GM12878 (cell line): ENCODE measurements at regions not wholly inside any gene's neighbourhood (a gene's known extent, or its start where the extent isn't known, plus 50 kb on each side); places are given as distances from the start of the nearest gene placed in this dataset.

ENCODE experiments used
- ATAC-seq: fragments of 200-7000 bp; cut with Tn5 transposase; 3 replicates; pipeline ENCODE4 v1.9.1; 2020; ENCODE audit warnings: mild to moderate bottlenecking, moderate library complexity
- BruUV-seq: library from RNA; stranded (reverse); fragments of 400-500 nt; replicated peaks from 2 replicates; lab custom pipeline; 2021; lab: Mats Ljungman, UMichigan
- CTCF ChIA-PET: fragments of 300-600 bp; sonication (Branson Sonifier 250); formaldehyde crosslinking; extraction: SDS; loops from one replicate; lab custom pipeline; 2021; ENCODE audit warnings: inconsistent platforms; lab: Yijun Ruan, JAX
- POLR2A ChIA-PET: fragments of 350-600 bp; formaldehyde crosslinking; extraction: SDS; loops from one replicate; lab custom pipeline; 2021; ENCODE audit warnings: inconsistent platforms; lab: Charles Lee
- RAD21 ChIA-PET: fragments of 300-600 bp; sonication (Branson Sonifier 250); formaldehyde crosslinking; loops from one replicate; lab custom pipeline; 2023; ENCODE audit warnings: antibody characterized with exemption; ENCODE audit not compliant: unreplicated experiment; lab: Charles Lee
- SMC1A ChIA-PET: fragments of 300-600 bp; sonication (Branson Sonifier 250); formaldehyde crosslinking; loops from one replicate; lab custom pipeline; 2023; ENCODE audit not compliant: unreplicated experiment, uncharacterized antibody; lab: Charles Lee
- DNase-seq: peaks from one replicate; pipeline ENCODE4 v3.0.0-alpha.2; 2011; ENCODE audit warnings: low read depth, low spot score
- FAIRE-seq: peaks from 3 replicates; lab custom pipeline; 2011; peaks lifted over from hg19 to GRCh38; lab: Jason Lieb, UNC
- H2AFZ ChIP-seq: 2 replicates; pipeline ENCODE4 v1.6.0; 2011; ENCODE audit warnings: low read depth, low read length, control low read depth; ENCODE audit not compliant: control insufficient read depth
- H3K27ac ChIP-seq: 2 replicates; pipeline ENCODE4 v1.5.1; 2011; ENCODE audit warnings: control low read depth; ENCODE audit not compliant: control insufficient read depth, insufficient read depth
- H3K27me3 ChIP-seq, 2 experiments: replicated peaks in 1 of 2; 2 replicates each; pipeline versions ENCODE4 v1.6.0 to v1.6.1; 2011; ENCODE audit warnings: low read length in 1 of 2; ENCODE audit not compliant: control insufficient read depth in 2 of 2, insufficient read depth in 2 of 2
- H3K36me3 ChIP-seq, 2 experiments: 2 replicates each; pipeline ENCODE4 v1.5.1; 2011; ENCODE audit warnings: low read length in 1 of 2; ENCODE audit not compliant: control insufficient read depth in 2 of 2, insufficient read depth in 2 of 2
- H3K4me1 ChIP-seq: 2 replicates; pipeline ENCODE4 v1.6.1; 2011; ENCODE audit warnings: mild to moderate bottlenecking, low read length, moderate library complexity, mixed read lengths; ENCODE audit not compliant: control insufficient read depth, insufficient read depth
- H3K4me2 ChIP-seq: 2 replicates; pipeline ENCODE4 v1.6.0; 2011; ENCODE audit warnings: control low read depth; ENCODE audit not compliant: control insufficient read depth, insufficient read depth
- H3K4me3 ChIP-seq: fragments of 200-600 bp; sonication (generic); 2 replicates; pipeline ENCODE4 v1.5.1; 2016
- H3K79me2 ChIP-seq: 2 replicates; pipeline ENCODE4 v1.6.0; 2011; ENCODE audit warnings: low read length; ENCODE audit not compliant: control insufficient read depth, insufficient read depth
- H3K9ac ChIP-seq: 2 replicates; pipeline ENCODE4 v1.8.0; 2011; ENCODE audit warnings: low read length, control low read depth, mixed read lengths; ENCODE audit not compliant: control insufficient read depth, insufficient read depth
- H3K9me3 ChIP-seq: replicated peaks from 3 replicates; pipeline ENCODE4 v1.5.1; 2011; ENCODE audit warnings: mild to moderate bottlenecking, low read length; ENCODE audit not compliant: control insufficient read depth, insufficient read depth
- H4K20me1 ChIP-seq: 2 replicates; pipeline ENCODE4 v1.6.0; 2011; ENCODE audit not compliant: control insufficient read depth, insufficient read depth
- KDM1A ChIP-seq: fragments of 200-600 bp; sonication (generic); IDR thresholded peaks from 2 replicates; pipeline ENCODE4 v1.6.1; 2016; ENCODE audit warnings: borderline replicate concordance
- KLF5 ChIP-seq: fragments of 450-650 bp; IDR thresholded peaks from 2 replicates; pipeline ENCODE4 v1.6.1; 2014; ENCODE audit warnings: mild to moderate bottlenecking; ENCODE audit not compliant: partially characterized antibody
- POLR2A ChIP-seq: IDR thresholded peaks from 2 replicates; pipeline ENCODE4 v1.6.1; 2011; ENCODE audit warnings: low read depth, mild to moderate bottlenecking, low read length
- RAD51 ChIP-seq: fragments of 450-650 bp; IDR thresholded peaks from 2 replicates; pipeline ENCODE4 v1.6.1; 2016; ENCODE audit warnings: moderate library complexity, mild to moderate bottlenecking, inconsistent platforms
- RB1 ChIP-seq: fragments of 450-650 bp; formaldehyde crosslinking; IDR thresholded peaks from 2 replicates; pipeline ENCODE4 v1.6.1; 2017; ENCODE audit warnings: mild to moderate bottlenecking, borderline replicate concordance
- RBBP5 ChIP-seq: fragments of 200-600 bp; sonication (generic); conservative IDR thresholded peaks from 2 replicates; pipeline ENCODE4 v1.6.1; 2016
- STAT1 ChIP-seq: fragments of 450-650 bp; conservative IDR thresholded peaks from 2 replicates; pipeline ENCODE4 v1.6.1; 2014; ENCODE audit warnings: antibody characterized with exemption, mild to moderate bottlenecking
- TCF7 ChIP-seq: IDR thresholded peaks from 2 replicates; pipeline ENCODE4 v1.6.1; 2014; ENCODE audit warnings: antibody characterized with exemption, borderline replicate concordance
- YBX1 ChIP-seq: fragments of 450-650 bp; IDR thresholded peaks from 2 replicates; pipeline ENCODE4 v1.6.1; 2016; ENCODE audit warnings: antibody characterized with exemption
- ZNF384 ChIP-seq: IDR thresholded peaks from 2 replicates; pipeline ENCODE4 v1.6.1; 2012; ENCODE audit warnings: low read depth, mild to moderate bottlenecking, low read length, improper control_type of control experiment, borderline replicate concordance
- WGBS: methylation state at CpG from one replicate; pipeline ENCODE4 v1.1.6; 2016; ENCODE audit warnings: low lambda C conversion rate; ENCODE audit not compliant: insufficient replicate concordance, insufficient coverage; ENCODE audit errors: missing lambda C conversion rate; 5-methylcytosine and 5-hydroxymethylcytosine counted together
- in situ Hi-C: fragments of 300-500 bp; cut with MboI; formaldehyde crosslinking; loops from 9 replicates; pipeline ENCODE4 v1.14.3; 2018; ENCODE audit warnings: mixed read lengths
- intact Hi-C: fragments of 100-400 bp; cut with micrococcal nuclease; formaldehyde crosslinking; loops from one replicate; pipeline ENCODE4 v1.14.2; 2022; ENCODE audit not compliant: unreplicated experiment
- TF ChIP-seq, protein P1 (sequence below): IDR thresholded peaks from 2 replicates; pipeline ENCODE4 v1.6.1; 2011; ENCODE audit warnings: low read depth, mild to moderate bottlenecking, low read length, moderate library complexity, borderline replicate concordance; ENCODE audit errors: extremely low read depth
- TF ChIP-seq, protein P2 (sequence below), 3 experiments: IDR thresholded peaks in 2 of 3; conservative IDR thresholded peaks in 1 of 3; 2 replicates each; pipeline ENCODE4 v1.5.1; 2011; ENCODE audit warnings: low read depth in 3 of 3, low read length in 3 of 3, mild to moderate bottlenecking in 3 of 3, control low read depth in 2 of 3, moderate library complexity in 2 of 3, inconsistent platforms in 1 of 3, mixed read lengths in 1 of 3; ENCODE audit not compliant: control insufficient read depth in 2 of 3, insufficient read depth in 1 of 3; ENCODE audit errors: extremely low read depth in 1 of 3

GRCh38 chr9:92177591-92177990 lies 62.4 kb upstream of the SPTLC1 start:
- Histone ChIP-seq H3K4me1 (peaks cover 22% of the 10 kb centered on the region), H3K4me3 (no peak overlapping the region), H3K27me3 (no peaks in the 10 kb centered on the region), H3K36me3 (no peaks in the 10 kb centered on the region), H3K9ac (no peak overlapping the region), H3K9me3 (peaks cover 7% of the 10 kb centered on the region), H4K20me1 (no peaks in the 10 kb centered on the region), H3K4me2 (no peak overlapping the region), H3K27ac (no peak overlapping the region), H3K79me2 (no peaks in the 10 kb centered on the region), H2AFZ (no peak overlapping the region)
- WGBS: 35% methylated on average over 5 of the region's 5 CpGs
- ChIA-PET SMC1A (no interaction called here), RAD21 (no interaction called here), CTCF (no interaction called here), POLR2A (no interaction called here)
- TF ChIP-seq RBBP5: no peak
- TF ChIP-seq, protein P1, sequence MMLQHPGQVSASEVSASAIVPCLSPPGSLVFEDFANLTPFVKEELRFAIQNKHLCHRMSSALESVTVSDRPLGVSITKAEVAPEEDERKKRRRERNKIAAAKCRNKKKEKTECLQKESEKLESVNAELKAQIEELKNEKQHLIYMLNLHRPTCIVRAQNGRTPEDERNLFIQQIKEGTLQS: no peak
- TF ChIP-seq, protein P2, sequence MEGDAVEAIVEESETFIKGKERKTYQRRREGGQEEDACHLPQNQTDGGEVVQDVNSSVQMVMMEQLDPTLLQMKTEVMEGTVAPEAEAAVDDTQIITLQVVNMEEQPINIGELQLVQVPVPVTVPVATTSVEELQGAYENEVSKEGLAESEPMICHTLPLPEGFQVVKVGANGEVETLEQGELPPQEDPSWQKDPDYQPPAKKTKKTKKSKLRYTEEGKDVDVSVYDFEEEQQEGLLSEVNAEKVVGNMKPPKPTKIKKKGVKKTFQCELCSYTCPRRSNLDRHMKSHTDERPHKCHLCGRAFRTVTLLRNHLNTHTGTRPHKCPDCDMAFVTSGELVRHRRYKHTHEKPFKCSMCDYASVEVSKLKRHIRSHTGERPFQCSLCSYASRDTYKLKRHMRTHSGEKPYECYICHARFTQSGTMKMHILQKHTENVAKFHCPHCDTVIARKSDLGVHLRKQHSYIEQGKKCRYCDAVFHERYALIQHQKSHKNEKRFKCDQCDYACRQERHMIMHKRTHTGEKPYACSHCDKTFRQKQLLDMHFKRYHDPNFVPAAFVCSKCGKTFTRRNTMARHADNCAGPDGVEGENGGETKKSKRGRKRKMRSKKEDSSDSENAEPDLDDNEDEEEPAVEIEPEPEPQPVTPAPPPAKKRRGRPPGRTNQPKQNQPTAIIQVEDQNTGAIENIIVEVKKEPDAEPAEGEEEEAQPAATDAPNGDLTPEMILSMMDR (IDR thresholded peaks at IDR 0.05 in 2 of 3, conservative IDR thresholded peaks at IDR 0.05 in 1 of 3; ENCODE audit: control insufficient read depth in 2 of 3, extremely low read depth in 1 of 3, insufficient read depth in 1 of 3, low read depth in 3 of 3, low read length in 3 of 3): no peak
- no peak for TF ChIP-seq YBX1
- TF ChIP-seq STAT1: no peak
- TF ChIP-seq RB1: no peak
- no peak for TF ChIP-seq TCF7
- no peak for TF ChIP-seq RAD51
- no peak for TF ChIP-seq KDM1A
- TF ChIP-seq KLF5: no peak
- no peak for TF ChIP-seq ZNF384
- TF ChIP-seq POLR2A: no peak
- intact Hi-C loops: no loop called here
- in situ Hi-C loops: no loop called here
- no TSS peak for BruUV-seq
- no peak for FAIRE-seq
- no peak for DNase-seq
- ATAC-seq: no peak
